Stomach (tissue), 8 donors: ENCODE measurements at regions not wholly inside any gene's neighbourhood (a gene's known extent, or its start where the extent isn't known, plus 50 kb on each side); places are given as distances from the start of the nearest gene placed in this dataset.

Source experiments
- DNase-seq, 2 donors: peaks; one replicate each; pipeline versions ENCODE4 v3.0.0 to v3.0.0-alpha.2; 2013 to 2019
- H3K27ac ChIP-seq, 5 donors: fragments of 200-600 bp in 4 of 5; sonication (generic) in 4 of 5; one replicate each; pipeline ENCODE4 v1.5.1; 2013 to 2019; ENCODE audit warnings: mild to moderate bottlenecking in 1 of 5, moderate library complexity in 1 of 5
- H3K27me3 ChIP-seq, 3 donors: fragments of 200-600 bp; sonication (generic); one replicate each; pipeline ENCODE4 v1.5.1; 2017 to 2019; ENCODE audit warnings: mixed run types in 1 of 3
- H3K36me3 ChIP-seq, 4 donors: fragments of 200-600 bp; sonication (generic); 1 replicate in 3 of 4; 2 replicates in 1 of 4; pipeline ENCODE4 v1.5.1; 2016 to 2019
- H3K4me1 ChIP-seq, 4 donors: fragments of 200-600 bp; sonication (generic); one replicate each; pipeline ENCODE4 v1.5.1; 2016 to 2019
- H3K4me3 ChIP-seq, 4 donors: fragments of 200-600 bp; sonication (generic) in 3 of 4; one replicate each; pipeline ENCODE4 v1.5.1; 2016 to 2019; ENCODE audit warnings: mild to moderate bottlenecking in 1 of 4
- H3K9me3 ChIP-seq, 4 donors: fragments of 200-600 bp; sonication (generic); one replicate each; pipeline ENCODE4 v1.5.1; 2016 to 2019
- CTCF ChIP-seq, 7 experiments: fragments of 450-650 bp in 4 of 7; fragments of 200-600 bp in 3 of 7; sonication (generic) in 3 of 7; IDR thresholded peaks; one replicate each; pipeline ENCODE4 v1.5.1; 2016 to 2019; ENCODE audit warnings: antibody characterized with exemption in 7 of 7, control low read depth in 2 of 7, mild to moderate bottlenecking in 1 of 7
- EP300 ChIP-seq: sonication (generic); formaldehyde crosslinking; IDR thresholded peaks from one replicate; pipeline ENCODE4 v1.6.1; 2017; ENCODE audit warnings: antibody characterized with exemption
- POLR2A ChIP-seq, 4 donors: fragments of 450-650 bp; IDR thresholded peaks; one replicate each; pipeline ENCODE4 v1.6.1; 2016; ENCODE audit warnings: antibody characterized with exemption in 4 of 4, control low read depth in 2 of 4, mild to moderate bottlenecking in 1 of 4, moderate library complexity in 1 of 4
- POLR2AphosphoS5 ChIP-seq, 3 donors: sonication (generic); formaldehyde crosslinking; IDR thresholded peaks; one replicate each; pipeline ENCODE4 v1.6.1; 2016; ENCODE audit warnings: antibody characterized with exemption in 3 of 3
- WGBS, 5 donors: extraction: QIAGEN DNeasy Blood & Tissue Kit in 3 of 5; methylation state at CpG; one replicate each; pipeline versions ENCODE4 v1.1.5 to v1.1.7; 2013 to 2018; 5-methylcytosine and 5-hydroxymethylcytosine counted together
- intact Hi-C: fragments of 100-400 bp; cut with DNase I; formaldehyde crosslinking; loops from one replicate; pipeline ENCODE4 v1.15.1; 2023; ENCODE audit warnings: low total_unique reads
- donor health status: healthy with polysubstance abuse.
- donor health status: Bipolar disorder and iron deficiency.
- donor health status: healthy.

DNA sequence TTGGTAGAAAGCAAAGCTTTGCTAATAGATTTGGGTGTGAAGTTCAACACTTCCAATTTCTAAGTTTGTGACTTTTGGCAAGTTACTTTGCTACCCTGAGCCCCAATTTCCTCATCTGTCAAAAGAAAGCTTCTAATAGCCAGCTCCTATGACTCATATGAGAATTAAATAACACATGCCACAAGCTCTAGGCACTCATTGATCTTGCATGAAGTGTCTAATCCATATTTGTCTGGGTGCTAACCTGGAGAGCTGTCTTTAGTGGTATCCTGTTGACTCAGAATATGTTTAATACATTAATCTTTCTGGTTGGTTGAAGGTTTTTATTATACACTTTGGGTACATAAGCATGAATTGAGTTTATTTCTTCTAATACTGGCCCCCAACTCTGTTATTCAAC lies 188.8 kb downstream of the POSTN start:
- no peaks in the 10 kb centered on the region for H3K9me3 ChIP-seq
- no peak overlapping the region for H3K4me3 ChIP-seq
- no peaks in the 10 kb centered on the region for H3K27me3 ChIP-seq
- TF ChIP-seq POLR2A (IDR thresholded peaks at IDR 0.05) = no peak
- no peak for TF ChIP-seq EP300
- TF ChIP-seq CTCF (IDR thresholded peaks at IDR 0.05) = no peak
- TF ChIP-seq POLR2AphosphoS5 (IDR thresholded peaks at IDR 0.05) = no peak
- intact Hi-C loops = no loop called here
- no peak for DNase-seq
- no peaks in the 10 kb centered on the region for H3K4me1 ChIP-seq
- H3K27ac ChIP-seq = no peak overlapping the region
- no peaks in the 10 kb centered on the region for H3K36me3 ChIP-seq

DNA sequence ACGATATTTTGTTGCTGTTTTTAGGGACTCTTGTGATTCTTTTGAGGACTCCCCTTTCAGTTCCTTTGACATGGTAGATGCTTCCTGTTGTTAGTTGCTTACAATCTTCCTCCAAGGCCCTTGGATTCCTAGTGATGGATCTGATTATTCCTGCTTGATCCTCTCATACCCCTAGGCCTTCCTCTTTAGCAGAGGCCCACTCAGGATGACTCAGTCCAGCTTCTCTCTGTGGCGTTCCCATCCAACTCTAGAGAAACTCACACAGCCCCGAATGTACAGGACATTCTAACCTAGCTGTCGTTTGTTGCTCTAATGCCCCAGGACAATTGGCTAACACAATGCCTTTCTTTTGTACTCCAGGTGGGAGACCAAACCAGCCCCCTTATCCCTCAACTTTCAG lies 191.4 kb downstream of the POSTN start:
- 79 to 90% (median 84%) methylated on average over 4 of the region's 4 CpGs for WGBS, 5 donors
- Histone ChIP-seq H3K36me3 (no peaks in the 10 kb centered on the region), H3K27me3 (no peaks in the 10 kb centered on the region), H3K4me1 (peaks cover 0 to 4% (median 0%) of the 10 kb centered on the region in 4 donors), H3K4me3 (no peak overlapping the region), H3K27ac (no peak overlapping the region), H3K9me3 (no peaks in the 10 kb centered on the region)
- DNase-seq = no peak
- TF ChIP-seq CTCF (IDR thresholded peaks at IDR 0.05) (no peak), POLR2A (IDR thresholded peaks at IDR 0.05) (no peak), POLR2AphosphoS5 (IDR thresholded peaks at IDR 0.05) (no peak), EP300 (no peak)
- intact Hi-C loops = no loop called here

- 58 to 76% (median 67%) methylated on average over 1 of the region's 1 CpG for WGBS, 5 donors
- intact Hi-C loops = no loop called here
- Histone ChIP-seq H3K27me3 (no peaks in the 10 kb centered on the region), H3K27ac (no peak overlapping the region), H3K9me3 (peaks cover 0 to 8% (median 0%) of the 10 kb centered on the region in 4 donors), H3K4me3 (no peak overlapping the region), H3K36me3 (no peaks in the 10 kb centered on the region), H3K4me1 (peaks cover 0 to 4% (median 0%) of the 10 kb centered on the region in 4 donors)
- TF ChIP-seq EP300 (no peak), POLR2A (IDR thresholded peaks at IDR 0.05) (no peak), POLR2AphosphoS5 (IDR thresholded peaks at IDR 0.05) (no peak), CTCF (IDR thresholded peaks at IDR 0.05) (no peak)
- no peak for DNase-seq
These were observed 192.5 kb downstream of the POSTN start for GRCh38 chr13:37406031-37406430.

DNA sequence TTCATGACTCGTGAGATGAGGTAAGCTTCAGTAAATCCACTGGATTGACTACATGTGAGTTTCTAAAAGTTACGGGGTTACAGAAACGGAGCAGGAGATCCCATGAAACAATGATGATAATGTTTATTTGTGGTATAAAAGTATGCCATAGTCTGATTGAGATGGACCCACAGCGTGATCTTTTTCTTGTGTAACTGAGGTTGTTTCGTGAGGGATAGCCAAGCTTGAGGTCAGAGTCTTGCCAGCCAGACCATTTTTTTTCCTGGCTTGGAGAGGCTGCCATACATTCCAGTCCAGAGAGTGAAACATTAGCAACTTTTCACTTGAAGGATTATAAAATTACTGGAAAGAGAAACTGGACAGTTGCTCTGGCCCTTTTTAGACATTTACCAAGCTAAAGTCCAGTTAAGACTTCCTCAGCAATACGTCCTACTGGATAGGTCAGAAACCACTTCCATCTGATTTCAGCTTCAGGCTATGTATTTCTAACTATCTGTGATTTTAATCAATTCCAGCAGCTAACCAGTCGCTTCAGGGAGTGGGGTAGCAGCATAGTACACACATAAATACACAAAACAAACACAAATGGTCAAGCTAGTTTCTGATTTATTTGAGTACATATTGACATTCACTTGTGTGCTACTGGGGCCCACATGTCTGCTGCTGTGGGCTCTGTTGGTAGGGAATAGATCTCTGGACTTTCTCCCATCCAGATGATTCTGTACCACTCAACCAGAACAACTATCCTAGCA lies 194.6 kb downstream of the POSTN start:
- 55 to 60% (median 57%) methylated on average over 7 of the region's 7 CpGs for WGBS, 5 donors
- no peak for DNase-seq
- TF ChIP-seq POLR2AphosphoS5 (IDR thresholded peaks at IDR 0.05) (no peak), EP300 (no peak), CTCF (IDR thresholded peaks at IDR 0.05) (no peak), POLR2A (IDR thresholded peaks at IDR 0.05) (no peak)
- H3K36me3 ChIP-seq = no peaks in the 10 kb centered on the region
- H3K27me3 ChIP-seq = no peaks in the 10 kb centered on the region
- intact Hi-C loops = no loop called here
- peaks cover 0 to 4% (median 0%) of the 10 kb centered on the region in 4 donors for H3K4me1 ChIP-seq
- peaks cover 0 to 8% (median 0%) of the 10 kb centered on the region in 4 donors for H3K9me3 ChIP-seq
- no peak overlapping the region for H3K27ac ChIP-seq
- H3K4me3 ChIP-seq = no peak overlapping the region
